BE2C (cell line): ENCODE measurements at regions not wholly inside any gene's neighbourhood (a gene's known extent, or its start where the extent isn't known, plus 50 kb on each side); places are given as distances from the start of the nearest gene placed in this dataset.

Source experiments
- DNase-seq: peaks from one replicate; pipeline ENCODE4 v3.0.0-alpha.2; 2020
- H3K27me3 ChIP-seq: fragments of 250-450 bp; sonication (Bioruptor Pico); 2 replicates; pipeline ENCODE4 v1.5.1; 2020; ENCODE audit warnings: mild to moderate bottlenecking
- H3K36me3 ChIP-seq: fragments of 250-450 bp; sonication (Bioruptor Pico); 2 replicates; pipeline ENCODE4 v1.5.1; 2020; ENCODE audit warnings: mild to moderate bottlenecking
- H3K4me1 ChIP-seq: fragments of 250-450 bp; sonication (Bioruptor Pico); 2 replicates; pipeline ENCODE4 v1.5.1; 2020
- H3K4me3 ChIP-seq: 2 replicates; pipeline ENCODE4 v1.5.1; 2011; ENCODE audit warnings: low read depth, low read length
- H3K9me3 ChIP-seq: fragments of 250-450 bp; sonication (Bioruptor Pico); 2 replicates; pipeline ENCODE4 v1.5.1; 2020
- CTCF ChIP-seq: IDR thresholded peaks from 2 replicates; pipeline ENCODE4 v1.5.1; 2012; ENCODE audit warnings: mild to moderate bottlenecking, low read depth, low read length

GRCh38 chr15:46280762-46281542 is 646.1 kb downstream of the SQOR start:
- Histone ChIP-seq H3K4me1 (peaks cover 36% of the 10 kb centered on the region), H3K27me3 (no peaks in the 10 kb centered on the region), H3K9me3 (no peaks in the 10 kb centered on the region), H3K4me3 (no peak overlapping the region), H3K36me3 (no peaks in the 10 kb centered on the region)
- peak; percentile 85 for TF ChIP-seq CTCF
- peak; percentile 72 for DNase-seq

GRCh38 chr15:46293550-46293949 is 658.7 kb downstream of the SQOR start:
- Histone ChIP-seq H3K9me3 (no peaks in the 10 kb centered on the region), H3K36me3 (no peaks in the 10 kb centered on the region), H3K27me3 (no peaks in the 10 kb centered on the region), H3K4me3 (no peak overlapping the region), H3K4me1 (0 out of 2 replicates have a peak, but pooled peaks cover 2% of the 10 kb centered on the region)
- no peak for DNase-seq
- TF ChIP-seq CTCF = no peak

DNA sequence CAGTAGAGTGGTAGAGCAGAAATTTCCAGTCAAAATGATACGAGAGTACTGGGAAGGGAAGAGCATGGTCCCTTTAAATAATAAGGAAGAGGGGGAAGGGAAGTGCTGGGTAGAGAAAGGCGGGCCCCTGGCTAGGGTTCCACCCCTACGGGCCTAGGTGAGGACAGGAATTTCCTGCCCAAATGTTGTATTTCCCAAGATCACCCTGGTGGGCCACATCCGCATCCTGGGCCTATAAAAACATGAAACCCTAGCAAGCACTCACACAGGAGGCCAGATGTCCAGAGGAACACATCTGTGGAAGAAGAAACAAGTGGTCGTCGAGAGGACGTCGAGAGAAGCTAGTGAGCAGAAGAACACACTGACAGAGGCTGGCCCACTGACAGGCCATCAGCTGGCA is 661.2 kb downstream of the SQOR start:
- Histone ChIP-seq H3K9me3 (no peaks in the 10 kb centered on the region), H3K4me3 (no peak overlapping the region), H3K36me3 (no peaks in the 10 kb centered on the region), H3K4me1 (0 out of 2 replicates have a peak, but pooled peaks cover 2% of the 10 kb centered on the region), H3K27me3 (no peaks in the 10 kb centered on the region)
- no peak for TF ChIP-seq CTCF
- no peak for DNase-seq

GRCh38 chr15:46296797-46297196 is 662.0 kb downstream of the SQOR start:
- TF ChIP-seq CTCF = no peak
- no peak overlapping the region for H3K4me3 ChIP-seq
- no peaks in the 10 kb centered on the region for H3K27me3 ChIP-seq
- DNase-seq = no peak
- 0 out of 2 replicates have a peak, but pooled peaks cover 2% of the 10 kb centered on the region for H3K4me1 ChIP-seq
- no peaks in the 10 kb centered on the region for H3K36me3 ChIP-seq
- H3K9me3 ChIP-seq = no peaks in the 10 kb centered on the region

- no peaks in the 10 kb centered on the region for H3K4me1 ChIP-seq
- DNase-seq = no peak
- H3K4me3 ChIP-seq = no peak overlapping the region
- H3K9me3 ChIP-seq = no peaks in the 10 kb centered on the region
- H3K36me3 ChIP-seq = no peaks in the 10 kb centered on the region
- TF ChIP-seq CTCF = no peak
- no peaks in the 10 kb centered on the region for H3K27me3 ChIP-seq
Measured at GRCh38 chr15:46297766-46298165, 662.9 kb downstream of the SQOR start.

GRCh38 chr15:46300716-46301115 is 665.9 kb downstream of the SQOR start:
- no peaks in the 10 kb centered on the region for H3K27me3 ChIP-seq
- no peak for DNase-seq
- H3K36me3 ChIP-seq = no peaks in the 10 kb centered on the region
- H3K9me3 ChIP-seq = no peaks in the 10 kb centered on the region
- no peaks in the 10 kb centered on the region for H3K4me1 ChIP-seq
- TF ChIP-seq CTCF = no peak
- H3K4me3 ChIP-seq = no peak overlapping the region
